Kidney epithelial cell (primary cell): ENCODE measurements at regions not wholly inside any gene's neighbourhood (a gene's known extent, or its start where the extent isn't known, plus 50 kb on each side); places are given as distances from the start of the nearest gene placed in this dataset.

Experiments used
- DNase-seq: peaks from one replicate; pipeline ENCODE4 v3.0.0-alpha.2; 2010; ENCODE audit warnings: low read depth
- H3K27me3 ChIP-seq: 2 replicates; pipeline ENCODE4 v1.6.0; 2011; ENCODE audit warnings: low read length; ENCODE audit not compliant: control insufficient read depth, insufficient read depth
- H3K36me3 ChIP-seq: 2 replicates; pipeline ENCODE4 v1.5.1; 2011; ENCODE audit warnings: low read length; ENCODE audit not compliant: control insufficient read depth, insufficient read depth
- H3K4me3 ChIP-seq: 2 replicates; pipeline ENCODE4 v1.5.1; 2011; ENCODE audit warnings: low read depth, mild to moderate bottlenecking, control low read depth, low read length
- TF ChIP-seq, protein P1 (sequence below): IDR thresholded peaks from 2 replicates; pipeline ENCODE4 v1.5.1; 2011; ENCODE audit warnings: mild to moderate bottlenecking, moderate library complexity, low read length, control low read depth, inconsistent platforms; ENCODE audit not compliant: insufficient read depth, poor library complexity, severe bottlenecking

DNA sequence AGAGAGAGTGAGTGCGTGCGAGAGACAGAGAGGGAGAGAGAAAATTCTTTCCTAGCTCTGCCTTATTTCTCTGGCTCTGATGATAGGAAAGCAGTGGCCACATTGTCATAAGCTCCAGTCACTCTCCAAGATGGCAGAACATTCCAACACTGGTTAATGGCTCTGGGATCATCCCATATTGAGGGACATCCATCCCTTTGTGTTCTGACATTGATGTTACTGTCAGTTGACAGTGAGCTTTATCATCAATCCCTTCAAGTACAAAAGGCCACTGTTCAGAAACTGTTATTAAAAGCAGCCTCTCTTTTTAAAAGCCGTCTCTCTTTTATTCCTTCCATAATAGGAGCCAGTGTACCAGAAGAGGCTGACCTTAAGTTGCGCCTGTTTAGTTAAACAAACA is 1084.9 kb upstream of the RBFOX1 start:
- TF ChIP-seq, protein P1, sequence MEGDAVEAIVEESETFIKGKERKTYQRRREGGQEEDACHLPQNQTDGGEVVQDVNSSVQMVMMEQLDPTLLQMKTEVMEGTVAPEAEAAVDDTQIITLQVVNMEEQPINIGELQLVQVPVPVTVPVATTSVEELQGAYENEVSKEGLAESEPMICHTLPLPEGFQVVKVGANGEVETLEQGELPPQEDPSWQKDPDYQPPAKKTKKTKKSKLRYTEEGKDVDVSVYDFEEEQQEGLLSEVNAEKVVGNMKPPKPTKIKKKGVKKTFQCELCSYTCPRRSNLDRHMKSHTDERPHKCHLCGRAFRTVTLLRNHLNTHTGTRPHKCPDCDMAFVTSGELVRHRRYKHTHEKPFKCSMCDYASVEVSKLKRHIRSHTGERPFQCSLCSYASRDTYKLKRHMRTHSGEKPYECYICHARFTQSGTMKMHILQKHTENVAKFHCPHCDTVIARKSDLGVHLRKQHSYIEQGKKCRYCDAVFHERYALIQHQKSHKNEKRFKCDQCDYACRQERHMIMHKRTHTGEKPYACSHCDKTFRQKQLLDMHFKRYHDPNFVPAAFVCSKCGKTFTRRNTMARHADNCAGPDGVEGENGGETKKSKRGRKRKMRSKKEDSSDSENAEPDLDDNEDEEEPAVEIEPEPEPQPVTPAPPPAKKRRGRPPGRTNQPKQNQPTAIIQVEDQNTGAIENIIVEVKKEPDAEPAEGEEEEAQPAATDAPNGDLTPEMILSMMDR, result no peak
- no peak overlapping the region for H3K4me3 ChIP-seq
- no peak for DNase-seq
- H3K36me3 ChIP-seq, result no peaks in the 10 kb centered on the region
- H3K27me3 ChIP-seq, result no peaks in the 10 kb centered on the region

DNA sequence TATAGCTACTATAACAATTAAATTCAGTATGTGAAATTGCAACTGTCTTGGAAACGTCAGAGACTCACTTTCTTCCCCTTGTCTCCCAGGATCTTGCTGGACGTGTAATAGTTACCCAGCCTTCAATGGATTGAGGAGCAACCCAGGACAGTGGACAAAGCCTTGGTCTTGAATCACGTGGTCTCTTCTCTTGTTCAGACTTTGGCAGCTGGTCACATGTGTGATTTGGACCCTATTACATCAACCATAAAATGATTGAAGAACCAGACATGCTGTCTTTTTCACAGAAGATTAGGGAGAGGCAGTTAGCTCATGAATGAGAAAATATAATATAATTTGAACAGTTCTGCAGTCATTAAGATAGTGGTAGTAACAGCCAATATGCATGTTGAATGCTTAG is 1085.5 kb upstream of the RBFOX1 start:
- H3K36me3 ChIP-seq, result no peaks in the 10 kb centered on the region

GRCh38 chr16:6246266-6246665 is 1086.4 kb upstream of the RBFOX1 start:
- H3K36me3 ChIP-seq, result no peaks in the 10 kb centered on the region
- no peak overlapping the region for H3K4me3 ChIP-seq
- no peaks in the 10 kb centered on the region for H3K27me3 ChIP-seq
- TF ChIP-seq, protein P1, result no peak
- DNase-seq, result no peak

More for the DNA sequence above, 1085.5 kb upstream of the RBFOX1 start:
- DNase-seq, result no peak
- H3K4me3 ChIP-seq, result no peak overlapping the region
- no peaks in the 10 kb centered on the region for H3K27me3 ChIP-seq
- TF ChIP-seq, protein P1, result no peak

GRCh38 chr16:6232056-6232455 is 1100.6 kb upstream of the RBFOX1 start:
- Histone ChIP-seq H3K36me3 (no peaks in the 10 kb centered on the region), H3K4me3 (no peak overlapping the region), H3K27me3 (no peaks in the 10 kb centered on the region)
- TF ChIP-seq, protein P1, result no peak
- no peak for DNase-seq

DNA sequence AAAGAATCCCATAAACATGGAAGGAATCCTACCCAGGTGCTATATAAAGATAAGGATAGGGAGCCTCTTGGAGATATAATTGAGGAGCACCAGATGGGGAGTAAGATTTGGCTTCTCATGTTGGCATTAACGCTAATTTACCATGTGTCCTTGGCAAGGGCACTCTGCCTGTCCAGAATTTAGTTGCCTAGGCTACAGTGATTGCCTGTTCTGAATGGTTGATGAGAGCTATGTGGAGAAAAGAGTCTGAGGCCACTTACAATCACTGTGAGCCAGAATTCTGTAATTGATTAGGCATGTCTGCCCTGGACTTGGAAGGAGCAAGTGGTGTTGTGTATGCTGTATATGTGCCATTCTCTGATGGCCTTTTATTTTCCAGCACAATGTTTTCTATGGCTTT is 1101.2 kb upstream of the RBFOX1 start:
- TF ChIP-seq, protein P1, result no peak
- H3K36me3 ChIP-seq, result no peaks in the 10 kb centered on the region
- H3K27me3 ChIP-seq, result no peaks in the 10 kb centered on the region
- H3K4me3 ChIP-seq, result no peak overlapping the region
- DNase-seq, result no peak

DNA sequence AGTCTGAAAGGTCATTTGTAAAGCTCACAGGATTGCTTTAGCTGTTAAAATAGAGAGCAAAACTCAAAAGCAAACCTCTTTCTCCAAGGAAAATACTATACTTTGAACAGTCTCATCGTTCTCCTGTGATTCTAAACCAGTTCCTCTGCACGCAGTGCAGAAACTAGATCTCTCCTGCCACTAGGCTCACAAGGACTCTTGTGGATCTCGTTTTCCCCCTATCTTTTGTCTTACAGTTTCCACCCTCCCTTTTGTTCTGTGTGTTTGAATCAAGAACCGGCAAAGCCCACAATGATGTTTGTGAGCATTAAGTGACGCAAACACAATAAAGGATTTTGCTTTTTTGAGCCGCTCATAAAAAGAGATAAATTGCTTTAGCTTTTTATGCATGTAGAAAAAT is 1103.5 kb upstream of the RBFOX1 start:
- Histone ChIP-seq H3K27me3 (no peaks in the 10 kb centered on the region), H3K4me3 (no peak overlapping the region), H3K36me3 (no peaks in the 10 kb centered on the region)
- DNase-seq, result no peak
- TF ChIP-seq, protein P1, result no peak
